ENCODE measurements at regions not wholly inside any gene's neighbourhood (a gene's known extent, or its start where the extent isn't known, plus 50 kb on each side); places are given as distances from the start of the nearest gene placed in this dataset.

GRCh38 chr2:167553635-167554034 lies 665.4 kb downstream of the XIRP2 start:
- TF ChIP-seq CTCF (IDR thresholded peaks at IDR 0.05) (no peak), POLR2A (IDR thresholded peaks at IDR 0.05) (no peak), EP300 (IDR thresholded peaks at IDR 0.05) (no peak), POLR2AphosphoS5 (IDR thresholded peaks at IDR 0.05) (no peak)
